PC-3 (cell line): ENCODE measurements at regions not wholly inside any gene's neighbourhood (a gene's known extent, or its start where the extent isn't known, plus 50 kb on each side); places are given as distances from the start of the nearest gene placed in this dataset.
A peak's percentile ranks its signal among the peaks of the same experiment; 100 is the strongest.

Source experiments
- ATAC-seq: fragments of 200-7000 bp; cut with Tn5 transposase; 2 replicates; pipeline ENCODE4 v1.9.1; 2020; ENCODE audit warnings: mild to moderate bottlenecking, moderate library complexity
- BruUV-seq: library from RNA; stranded (reverse); fragments of 400-500 nt; replicated peaks from 2 replicates; lab custom pipeline; 2021; lab: Mats Ljungman, UMichigan
- CTCF ChIA-PET: fragments of 300-600 bp; sonication (Branson Sonifier 250); formaldehyde crosslinking; loops from one replicate; lab custom pipeline; 2022; ENCODE audit warnings: antibody characterized with exemption; lab: Charles Lee
- POLR2A ChIA-PET: fragments of 300-600 bp; sonication (Branson Sonifier 250); formaldehyde crosslinking; loops from one replicate; lab custom pipeline; 2022; ENCODE audit warnings: antibody characterized with exemption; ENCODE audit not compliant: unreplicated experiment; lab: Charles Lee
- DNase-seq: peaks from one replicate; pipeline ENCODE4 v3.0.0-alpha.2; 2015
- H2AFZ ChIP-seq: fragments of 300-600 bp; sonication (generic); 2 replicates; pipeline ENCODE4 v1.6.0; 2016; ENCODE audit warnings: antibody characterized with exemption, low read length
- H3F3A ChIP-seq: fragments of 300-600 bp; sonication (generic); one replicate; pipeline ENCODE4 v1.6.0; 2017; ENCODE audit warnings: antibody characterized with exemption, low read length, control low read depth, mild to moderate bottlenecking; ENCODE audit not compliant: unreplicated experiment
- H3K27ac ChIP-seq: fragments of 300-600 bp; sonication (generic); 2 replicates; pipeline ENCODE4 v1.5.1; 2016; ENCODE audit warnings: mild to moderate bottlenecking, low read length
- H3K27me3 ChIP-seq: fragments of 300-600 bp; sonication (generic); 2 replicates; pipeline ENCODE4 v1.6.1; 2016; ENCODE audit warnings: low read length, mixed read lengths
- H3K36me3 ChIP-seq: fragments of 300-600 bp; sonication (generic); 2 replicates; pipeline ENCODE4 v1.6.1; 2016; ENCODE audit warnings: low read depth, mixed run types, low read length, mixed read lengths
- H3K4me1 ChIP-seq: fragments of 300-600 bp; sonication (generic); 2 replicates; pipeline ENCODE4 v1.5.1; 2016; ENCODE audit warnings: low read length; ENCODE audit not compliant: insufficient read depth
- H3K4me2 ChIP-seq: fragments of 300-600 bp; sonication (generic); 2 replicates; pipeline ENCODE4 v1.6.0; 2016; ENCODE audit warnings: low read length
- H3K4me3 ChIP-seq: fragments of 300-600 bp; sonication (generic); 2 replicates; pipeline ENCODE4 v1.5.1; 2016; ENCODE audit warnings: mild to moderate bottlenecking, low read length, mixed read lengths
- H3K79me2 ChIP-seq: fragments of 300-600 bp; sonication (generic); 2 replicates; pipeline ENCODE4 v1.6.1; 2017; ENCODE audit warnings: low read length, mixed read lengths
- H3K9ac ChIP-seq: fragments of 300-600 bp; sonication (generic); 2 replicates; pipeline ENCODE4 v1.6.0; 2016; ENCODE audit warnings: mild to moderate bottlenecking, low read length
- H3K9me2 ChIP-seq: fragments of 300-600 bp; sonication (generic); replicated peaks from 2 replicates; pipeline ENCODE4 v1.6.1; 2016; ENCODE audit warnings: mixed run types, low read length, mixed read lengths
- H3K9me3 ChIP-seq: fragments of 300-600 bp; sonication (generic); 2 replicates; pipeline ENCODE4 v1.6.1; 2016; ENCODE audit warnings: low read length, mixed read lengths
- H4K20me1 ChIP-seq: fragments of 300-600 bp; sonication (generic); 2 replicates; pipeline ENCODE4 v1.6.1; 2016; ENCODE audit warnings: low read length, mixed read lengths
- EZH2 ChIP-seq: fragments of 300-600 bp; sonication (generic); IDR thresholded peaks from one replicate; pipeline ENCODE4 v1.6.1; 2017; ENCODE audit warnings: antibody characterized with exemption, mild to moderate bottlenecking, low read length; ENCODE audit not compliant: unreplicated experiment
- EZH2phosphoT487 ChIP-seq: fragments of 300-600 bp; sonication (generic); IDR thresholded peaks from 2 replicates; pipeline ENCODE4 v1.6.1; 2018; ENCODE audit warnings: mild to moderate bottlenecking, antibody characterized with exemption, low read length, borderline replicate concordance
- intact Hi-C: fragments of 100-400 bp; cut with micrococcal nuclease; formaldehyde crosslinking; loops from 2 replicates; pipeline ENCODE4 v1.9.0; 2023
- TF ChIP-seq, protein P1 (sequence below): fragments of 300-600 bp; sonication (generic); conservative IDR thresholded peaks from 2 replicates; pipeline ENCODE4 v1.5.1; 2017; ENCODE audit warnings: antibody characterized with exemption, low read depth, mild to moderate bottlenecking, low read length

DNA sequence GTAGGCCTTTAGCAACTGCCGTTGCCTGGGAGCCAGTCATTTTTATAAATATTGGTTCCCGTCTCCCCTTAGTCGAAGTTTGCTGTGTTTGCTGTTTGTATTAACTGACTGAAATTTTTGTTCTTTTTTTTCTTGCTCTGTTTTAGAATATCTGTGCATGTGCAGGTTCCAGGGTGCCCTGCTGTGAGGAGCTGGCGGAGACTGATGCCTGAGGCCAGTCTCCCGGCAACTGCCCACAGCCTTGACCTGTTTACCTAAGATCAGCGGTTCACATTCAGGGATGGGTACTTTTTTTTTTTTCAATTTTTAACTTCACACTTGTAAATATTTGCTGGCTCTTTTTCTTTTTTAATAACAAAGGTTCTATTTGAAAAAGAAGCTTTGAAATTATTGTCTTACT, 262.6 kb upstream of the ADAMTS16 start:
- Histone ChIP-seq H3K36me3 (no peaks in the 10 kb centered on the region), H3K4me2 (no peak overlapping the region), H3K4me1 (no peaks in the 10 kb centered on the region), H3K27me3 (peaks cover 67% of the 10 kb centered on the region), H4K20me1 (no peaks in the 10 kb centered on the region), H3K9me3 (no peaks in the 10 kb centered on the region), H3K9me2 (no peaks in the 10 kb centered on the region), H3K9ac (no peak overlapping the region), H2AFZ (no peak overlapping the region), H3K27ac (no peak overlapping the region), H3F3A (no peaks in the 10 kb centered on the region), H3K79me2 (no peaks in the 10 kb centered on the region), H3K4me3 (no peak overlapping the region)
- intact Hi-C loops, result no loop called here
- TF ChIP-seq, protein P1, sequence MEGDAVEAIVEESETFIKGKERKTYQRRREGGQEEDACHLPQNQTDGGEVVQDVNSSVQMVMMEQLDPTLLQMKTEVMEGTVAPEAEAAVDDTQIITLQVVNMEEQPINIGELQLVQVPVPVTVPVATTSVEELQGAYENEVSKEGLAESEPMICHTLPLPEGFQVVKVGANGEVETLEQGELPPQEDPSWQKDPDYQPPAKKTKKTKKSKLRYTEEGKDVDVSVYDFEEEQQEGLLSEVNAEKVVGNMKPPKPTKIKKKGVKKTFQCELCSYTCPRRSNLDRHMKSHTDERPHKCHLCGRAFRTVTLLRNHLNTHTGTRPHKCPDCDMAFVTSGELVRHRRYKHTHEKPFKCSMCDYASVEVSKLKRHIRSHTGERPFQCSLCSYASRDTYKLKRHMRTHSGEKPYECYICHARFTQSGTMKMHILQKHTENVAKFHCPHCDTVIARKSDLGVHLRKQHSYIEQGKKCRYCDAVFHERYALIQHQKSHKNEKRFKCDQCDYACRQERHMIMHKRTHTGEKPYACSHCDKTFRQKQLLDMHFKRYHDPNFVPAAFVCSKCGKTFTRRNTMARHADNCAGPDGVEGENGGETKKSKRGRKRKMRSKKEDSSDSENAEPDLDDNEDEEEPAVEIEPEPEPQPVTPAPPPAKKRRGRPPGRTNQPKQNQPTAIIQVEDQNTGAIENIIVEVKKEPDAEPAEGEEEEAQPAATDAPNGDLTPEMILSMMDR, result no peak
- no peak for TF ChIP-seq EZH2phosphoT487
- no peak for TF ChIP-seq EZH2
- DNase-seq, result no peak
- ATAC-seq, result no peak
- ChIA-PET POLR2A (no interaction called here), CTCF (no interaction called here)
- BruUV-seq, result no TSS peak

- Histone ChIP-seq H3K79me2 (no peaks in the 10 kb centered on the region), H3K36me3 (no peaks in the 10 kb centered on the region), H3K9ac (no peak overlapping the region), H3K4me2 (no peak overlapping the region), H3K9me3 (no peaks in the 10 kb centered on the region), H3K27me3 (peaks cover 64% of the 10 kb centered on the region), H4K20me1 (no peaks in the 10 kb centered on the region), H3K4me1 (no peaks in the 10 kb centered on the region), H2AFZ (no peak overlapping the region), H3K4me3 (no peak overlapping the region), H3K27ac (no peak overlapping the region), H3F3A (no peaks in the 10 kb centered on the region), H3K9me2 (no peaks in the 10 kb centered on the region)
- CTCF ChIA-PET, result interaction anchor here (1.1 kb wide), 1 partner anchor 540 kb away, joined by 3 read pairs; no protein-coding TSS in a partner anchor
- intact Hi-C loops, result loop anchor here (1.0 to 2.0 kb wide), 2 partner anchors 262 to 540 kb away; partner anchors contain the start of gene ADAMTS16
- ATAC-seq, result no peak
- BruUV-seq, result no TSS peak
- POLR2A ChIA-PET, result no interaction called here
- no peak for DNase-seq
- no peak for TF ChIP-seq EZH2
- TF ChIP-seq, protein P1, result no peak
- TF ChIP-seq EZH2phosphoT487, result no peak
Measured at GRCh38 chr5:4879075-4879474, 261.1 kb upstream of the ADAMTS16 start.

DNA sequence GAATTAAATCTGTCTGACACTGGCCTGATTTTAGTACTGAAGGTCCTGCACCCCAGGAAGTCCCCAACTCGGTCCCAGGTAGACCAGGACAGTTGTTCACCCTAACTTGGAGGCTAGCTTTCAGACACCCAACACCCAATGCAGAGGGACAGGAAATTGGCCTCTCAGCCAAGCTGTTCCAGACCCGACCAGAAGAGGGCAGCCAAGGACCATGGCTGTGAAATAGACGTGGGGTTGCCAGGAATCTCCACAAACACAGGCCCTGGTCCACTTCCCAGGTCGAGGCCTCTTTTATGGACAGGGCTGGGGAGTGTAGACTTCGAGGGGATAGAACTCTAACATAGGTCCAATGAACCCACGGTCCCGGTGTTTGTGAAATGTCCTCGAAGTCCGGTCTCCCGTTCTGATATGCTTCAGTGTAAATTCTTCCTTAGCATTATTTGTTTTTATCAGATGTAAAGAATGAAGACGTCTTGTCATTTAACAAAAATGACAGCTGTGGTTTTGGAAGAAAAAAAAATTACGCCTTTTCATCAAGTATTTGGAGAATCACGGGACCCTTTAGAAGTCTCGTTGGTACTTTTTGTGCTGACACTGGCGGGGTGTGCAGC, 260.3 kb upstream of the ADAMTS16 start:
- POLR2A ChIA-PET, result no interaction called here
- Histone ChIP-seq H3K36me3 (no peaks in the 10 kb centered on the region), H4K20me1 (no peaks in the 10 kb centered on the region), H3K9me3 (no peaks in the 10 kb centered on the region), H2AFZ (0 out of 2 replicates have a peak overlapping the region, but pooled peaks have one; percentile 39), H3K4me3 (no peak overlapping the region), H3K79me2 (no peaks in the 10 kb centered on the region), H3K4me2 (no peak overlapping the region), H3K27me3 (peaks cover 64% of the 10 kb centered on the region), H3K9me2 (no peaks in the 10 kb centered on the region), H3K27ac (no peak overlapping the region), H3F3A (no peaks in the 10 kb centered on the region), H3K4me1 (no peaks in the 10 kb centered on the region), H3K9ac (no peak overlapping the region)
- no TSS peak for BruUV-seq
- TF ChIP-seq, protein P1, result peak; percentile 93
- TF ChIP-seq EZH2 (no peak), EZH2phosphoT487 (no peak)
- peak; percentile 86 for ATAC-seq
- intact Hi-C loops, result loop anchor here (1.0 to 10.0 kb wide), 3 partner anchors 65 to 540 kb away; partner anchors contain the start of gene ADAMTS16
- DNase-seq, result peak; percentile 88
- CTCF ChIA-PET, result interaction anchor here (1.1 kb wide), 1 partner anchor 539 kb away, joined by 3 read pairs; no protein-coding TSS in a partner anchor
